OCI-LY3 (cell line): ENCODE measurements at regions not wholly inside any gene's neighbourhood (a gene's known extent, or its start where the extent isn't known, plus 50 kb on each side); places are given as distances from the start of the nearest gene placed in this dataset.

ENCODE experiments used
- CTCF ChIP-seq: fragments of 200-600, 300-600 bp; sonication (generic); IDR thresholded peaks from 2 replicates; pipeline ENCODE4 v1.5.1; 2014; ENCODE audit warnings: antibody characterized with exemption, low read length, low read depth
- EZH2phosphoT487 ChIP-seq: fragments of 200-600 bp; shearing (Covaris generic); IDR thresholded peaks from 2 replicates; pipeline ENCODE4 v1.6.1; 2018; ENCODE audit warnings: antibody characterized with exemption, mixed run types, low read depth

GRCh38 chr12:107474639-107475539, 210.7 kb upstream of the PWP1 start:
- TF ChIP-seq EZH2phosphoT487 (no peak), CTCF (no peak)
